ENCODE measurements at regions not wholly inside any gene's neighbourhood (a gene's known extent, or its start where the extent isn't known, plus 50 kb on each side); places are given as distances from the start of the nearest gene placed in this dataset.

GRCh38 chr3:194206320-194206719, 70.4 kb downstream of the HES1 start:
- no peak overlapping the region for H3K27ac Mint-ChIP-seq (ENCODE audit: unreplicated experiment)
- peaks cover 41% of the 10 kb centered on the region for H3K27me3 Mint-ChIP-seq (ENCODE audit: unreplicated experiment)
- no peak for DNase-seq (ENCODE audit: extremely low spot score, unreplicated experiment)
- H3K4me3 Mint-ChIP-seq (ENCODE audit: unreplicated experiment) = no peak overlapping the region
- TF ChIP-seq CTCF (IDR thresholded peaks at IDR 0.05) = no peak
- no peaks in the 10 kb centered on the region for H3K9me3 Mint-ChIP-seq (ENCODE audit: unreplicated experiment)
- peaks cover 13% of the 10 kb centered on the region for H3K4me1 Mint-ChIP-seq (ENCODE audit: unreplicated experiment)
- H3K36me3 Mint-ChIP-seq (ENCODE audit: unreplicated experiment) = no peaks in the 10 kb centered on the region

- Mint-ChIP-seq H3K4me3 (ENCODE audit: unreplicated experiment) (no peak overlapping the region), H3K27me3 (ENCODE audit: unreplicated experiment) (peaks cover 42% of the 10 kb centered on the region), H3K9me3 (ENCODE audit: unreplicated experiment) (no peaks in the 10 kb centered on the region), H3K27ac (ENCODE audit: unreplicated experiment) (no peak overlapping the region), H3K4me1 (ENCODE audit: unreplicated experiment) (peaks cover 14% of the 10 kb centered on the region), H3K36me3 (ENCODE audit: unreplicated experiment) (no peaks in the 10 kb centered on the region)
- no peak for TF ChIP-seq CTCF (IDR thresholded peaks at IDR 0.05)
- no peak for DNase-seq (ENCODE audit: extremely low spot score, unreplicated experiment)
Measured at GRCh38 chr3:194208709-194209108, 72.8 kb downstream of the HES1 start.

GRCh38 chr3:194212161-194212844, 76.4 kb downstream of the HES1 start:
- Mint-ChIP-seq H3K9me3 (ENCODE audit: unreplicated experiment) (no peaks in the 10 kb centered on the region), H3K36me3 (ENCODE audit: unreplicated experiment) (no peaks in the 10 kb centered on the region), H3K4me1 (ENCODE audit: unreplicated experiment) (peaks cover 4% of the 10 kb centered on the region), H3K27ac (ENCODE audit: unreplicated experiment) (no peak overlapping the region), H3K27me3 (ENCODE audit: unreplicated experiment) (peaks cover 52% of the 10 kb centered on the region), H3K4me3 (ENCODE audit: unreplicated experiment) (no peak overlapping the region)
- DNase-seq (ENCODE audit: extremely low spot score, unreplicated experiment) = no peak
- TF ChIP-seq CTCF (IDR thresholded peaks at IDR 0.05) = no peak

GRCh38 chr3:194212845-194213331, 76.9 kb downstream of the HES1 start:
- Mint-ChIP-seq H3K4me1 (ENCODE audit: unreplicated experiment) (peaks cover 4% of the 10 kb centered on the region), H3K4me3 (ENCODE audit: unreplicated experiment) (no peak overlapping the region), H3K27ac (ENCODE audit: unreplicated experiment) (no peak overlapping the region), H3K9me3 (ENCODE audit: unreplicated experiment) (no peaks in the 10 kb centered on the region), H3K36me3 (ENCODE audit: unreplicated experiment) (no peaks in the 10 kb centered on the region), H3K27me3 (ENCODE audit: unreplicated experiment) (peaks cover 55% of the 10 kb centered on the region)
- no peak for DNase-seq (ENCODE audit: extremely low spot score, unreplicated experiment)
- no peak for TF ChIP-seq CTCF (IDR thresholded peaks at IDR 0.05)

GRCh38 chr3:194215392-194215791, 79.4 kb downstream of the HES1 start:
- no peak overlapping the region for H3K4me3 Mint-ChIP-seq (ENCODE audit: unreplicated experiment)
- peaks cover 4% of the 10 kb centered on the region for H3K4me1 Mint-ChIP-seq (ENCODE audit: unreplicated experiment)
- H3K36me3 Mint-ChIP-seq (ENCODE audit: unreplicated experiment) = no peaks in the 10 kb centered on the region
- no peak for DNase-seq (ENCODE audit: extremely low spot score, unreplicated experiment)
- H3K27ac Mint-ChIP-seq (ENCODE audit: unreplicated experiment) = no peak overlapping the region
- no peaks in the 10 kb centered on the region for H3K9me3 Mint-ChIP-seq (ENCODE audit: unreplicated experiment)
- peaks cover 77% of the 10 kb centered on the region for H3K27me3 Mint-ChIP-seq (ENCODE audit: unreplicated experiment)
- no peak for TF ChIP-seq CTCF (IDR thresholded peaks at IDR 0.05)

Measured in osteocyte (in vitro differentiated cells).